Parathyroid adenoma (tissue), 2 donors: ENCODE measurements at regions not wholly inside any gene's neighbourhood (a gene's known extent, or its start where the extent isn't known, plus 50 kb on each side); places are given as distances from the start of the nearest gene placed in this dataset.

Experiments
- H2AFZ ChIP-seq: fragments of 300-600 bp; sonication (generic); one replicate; pipeline ENCODE4 v1.7.0; 2017; ENCODE audit warnings: antibody characterized with exemption, mild to moderate bottlenecking
- H3K27ac ChIP-seq: fragments of 300-600 bp; sonication (generic); one replicate; pipeline ENCODE4 v1.7.0; 2017
- H3K27me3 ChIP-seq: fragments of 300-600 bp; sonication (generic); one replicate; pipeline ENCODE4 v1.7.0; 2017; ENCODE audit warnings: low read length; ENCODE audit not compliant: control insufficient read depth, insufficient read depth
- H3K36me3 ChIP-seq: fragments of 300-600 bp; sonication (generic); one replicate; pipeline ENCODE4 v1.7.0; 2017; ENCODE audit warnings: low read length; ENCODE audit not compliant: control insufficient read depth, insufficient read depth
- H3K4me1 ChIP-seq: fragments of 300-600 bp; sonication (generic); one replicate; pipeline ENCODE4 v1.7.0; 2017; ENCODE audit warnings: control low read depth
- H3K4me2 ChIP-seq: fragments of 300-600 bp; sonication (generic); one replicate; pipeline ENCODE4 v1.7.0; 2017; ENCODE audit warnings: low read length
- H3K4me3 ChIP-seq: fragments of 300-600 bp; sonication (generic); one replicate; pipeline ENCODE4 v1.7.0; 2017; ENCODE audit warnings: low read depth, low read length
- H3K79me2 ChIP-seq: fragments of 300-600 bp; sonication (generic); one replicate; pipeline ENCODE4 v1.7.0; 2017; ENCODE audit warnings: control low read depth
- H3K9ac ChIP-seq: fragments of 300-600 bp; sonication (generic); one replicate; pipeline ENCODE4 v1.7.0; 2017; ENCODE audit warnings: mild to moderate bottlenecking
- H3K9me3 ChIP-seq: fragments of 300-600 bp; sonication (generic); one replicate; pipeline ENCODE4 v1.7.0; 2017; ENCODE audit warnings: low read length; ENCODE audit not compliant: control insufficient read depth
- CTCF ChIP-seq: fragments of 300-600 bp; sonication (generic); IDR thresholded peaks from one replicate; pipeline ENCODE4 v1.7.0; 2017; ENCODE audit warnings: antibody characterized with exemption, mild to moderate bottlenecking
- donor health status: primary hyperparathyroidism.

- Histone ChIP-seq H3K36me3 (no peaks in the 10 kb centered on the region), H3K4me3 (no peak overlapping the region), H3K4me1 (no peaks in the 10 kb centered on the region), H3K9me3 (no peaks in the 10 kb centered on the region), H3K27ac (no peak overlapping the region), H3K79me2 (no peaks in the 10 kb centered on the region), H3K4me2 (no peak overlapping the region), H3K27me3 (no peaks in the 10 kb centered on the region), H2AFZ (no peak overlapping the region), H3K9ac (no peak overlapping the region)
- no peak for TF ChIP-seq CTCF
Measured at GRCh38 chr10:130547368-130547767, 411.2 kb downstream of the GLRX3 start.

DNA sequence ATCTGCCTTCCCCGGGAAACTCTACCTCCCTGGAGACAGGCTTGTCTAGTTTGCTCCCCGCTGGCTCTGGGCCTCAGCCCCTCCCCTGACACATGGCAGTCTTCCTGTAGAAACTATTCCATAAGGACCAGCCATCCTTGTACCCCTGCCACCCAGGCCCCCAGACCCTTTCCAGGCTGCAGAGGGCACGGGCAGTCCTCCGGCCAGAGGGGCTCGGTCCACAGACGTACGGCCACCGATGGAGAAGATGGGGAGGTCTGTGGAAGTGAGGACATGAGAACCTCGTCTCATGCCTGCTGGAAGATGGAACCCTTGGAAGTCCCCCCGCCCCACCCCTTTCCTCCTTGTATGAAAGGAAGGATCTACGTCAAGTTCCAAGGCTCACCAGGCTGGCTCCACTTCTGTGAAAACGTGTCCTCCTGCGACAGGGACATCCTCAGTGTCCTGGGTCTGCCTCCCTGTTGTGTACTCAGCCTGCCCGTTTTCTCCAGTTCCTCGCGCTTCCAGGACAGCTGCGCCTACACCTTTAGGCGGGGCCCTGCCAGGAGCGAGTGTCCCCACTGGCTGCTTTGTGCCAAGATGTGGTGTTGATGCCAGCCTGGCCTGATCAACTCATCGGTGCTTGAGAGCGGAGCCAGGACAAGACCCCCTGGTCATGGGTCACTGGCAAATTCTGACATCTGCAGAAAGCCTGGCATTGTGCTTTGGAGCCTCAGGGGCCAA, 414.9 kb downstream of the GLRX3 start:
- Histone ChIP-seq H3K9ac (no peak overlapping the region), H3K36me3 (no peaks in the 10 kb centered on the region)

GRCh38 chr10:130551676-130552075, 415.5 kb downstream of the GLRX3 start:
- Histone ChIP-seq H3K9me3 (no peaks in the 10 kb centered on the region), H2AFZ (no peak overlapping the region), H3K4me1 (no peaks in the 10 kb centered on the region), H3K27ac (no peak overlapping the region), H3K27me3 (no peaks in the 10 kb centered on the region), H3K79me2 (no peaks in the 10 kb centered on the region), H3K36me3 (no peaks in the 10 kb centered on the region), H3K9ac (no peak overlapping the region), H3K4me2 (no peak overlapping the region), H3K4me3 (no peak overlapping the region)
- no peak for TF ChIP-seq CTCF

More for the DNA sequence above, 414.9 kb downstream of the GLRX3 start:
- Histone ChIP-seq H3K27ac (no peak overlapping the region), H3K9me3 (no peaks in the 10 kb centered on the region), H2AFZ (no peak overlapping the region), H3K27me3 (no peaks in the 10 kb centered on the region), H3K79me2 (no peaks in the 10 kb centered on the region), H3K4me2 (no peak overlapping the region), H3K4me1 (no peaks in the 10 kb centered on the region), H3K4me3 (no peak overlapping the region)
- TF ChIP-seq CTCF, result no peak

DNA sequence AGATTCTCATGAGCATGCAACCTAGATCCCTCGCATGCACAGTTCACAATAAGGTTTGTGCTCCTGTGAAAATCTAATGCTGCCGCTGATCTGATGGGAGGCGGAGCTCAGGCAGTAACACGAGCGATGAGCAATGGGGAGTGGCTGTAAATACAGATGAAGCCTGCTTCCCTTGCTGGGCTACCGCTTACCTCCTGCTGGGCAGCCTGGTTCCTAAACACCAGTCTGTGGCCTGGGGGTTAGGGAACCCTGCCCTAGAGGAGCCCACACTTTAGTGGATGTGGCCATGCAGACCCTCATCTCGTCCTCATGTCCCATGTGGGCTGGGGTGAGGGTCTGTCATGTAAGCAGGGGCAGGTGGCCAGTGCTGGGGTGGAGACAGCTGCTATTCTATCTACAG, 417.6 kb downstream of the GLRX3 start:
- Histone ChIP-seq H3K36me3 (no peaks in the 10 kb centered on the region), H3K4me2 (no peak overlapping the region), H2AFZ (no peak overlapping the region), H3K9ac (no peak overlapping the region), H3K9me3 (no peaks in the 10 kb centered on the region), H3K4me3 (no peak overlapping the region), H3K79me2 (no peaks in the 10 kb centered on the region), H3K4me1 (no peaks in the 10 kb centered on the region), H3K27ac (no peak overlapping the region), H3K27me3 (no peaks in the 10 kb centered on the region)
- TF ChIP-seq CTCF, result no peak
